HG03095 (cell line): ENCODE measurements at regions not wholly inside any gene's neighbourhood (a gene's known extent, or its start where the extent isn't known, plus 50 kb on each side); places are given as distances from the start of the nearest gene placed in this dataset.
A peak's percentile ranks its signal among the peaks of the same experiment; 100 is the strongest.

ENCODE experiments used
- ATAC-seq: cut with Tn5 transposase; IDR thresholded peaks from one replicate; pipeline ENCODE4 v1.9.1; 2021; ENCODE audit warnings: moderate library complexity; ENCODE audit not compliant: unreplicated experiment

DNA sequence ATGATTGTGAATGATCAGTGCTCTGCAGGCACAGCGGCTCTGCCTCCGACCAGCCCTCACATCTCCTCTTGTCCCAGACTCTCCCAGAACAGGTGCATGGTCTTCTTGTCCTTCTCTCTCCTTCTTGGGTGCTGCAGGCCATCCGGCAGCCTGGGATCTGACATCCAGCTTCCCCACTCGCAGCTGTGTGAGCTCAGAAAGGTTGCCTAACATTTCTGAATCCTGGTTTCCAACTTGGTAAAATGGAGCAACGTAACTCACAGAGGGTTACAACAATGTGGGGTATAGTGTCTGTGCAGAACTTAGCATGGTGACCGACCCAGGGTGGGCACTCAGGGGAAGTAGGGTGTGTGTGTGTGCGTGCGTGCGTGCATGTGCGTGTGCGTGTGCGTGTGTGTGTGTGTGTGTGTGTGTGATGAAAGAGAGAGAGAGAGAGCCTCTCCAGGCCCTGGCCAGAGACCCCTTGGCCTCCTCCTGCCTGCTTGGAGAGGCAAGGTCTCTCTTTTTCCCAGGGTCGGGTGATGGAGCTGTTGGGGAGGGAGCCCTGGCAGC, 110.1 kb downstream of the SNX5 start:
- no peak for ATAC-seq

DNA sequence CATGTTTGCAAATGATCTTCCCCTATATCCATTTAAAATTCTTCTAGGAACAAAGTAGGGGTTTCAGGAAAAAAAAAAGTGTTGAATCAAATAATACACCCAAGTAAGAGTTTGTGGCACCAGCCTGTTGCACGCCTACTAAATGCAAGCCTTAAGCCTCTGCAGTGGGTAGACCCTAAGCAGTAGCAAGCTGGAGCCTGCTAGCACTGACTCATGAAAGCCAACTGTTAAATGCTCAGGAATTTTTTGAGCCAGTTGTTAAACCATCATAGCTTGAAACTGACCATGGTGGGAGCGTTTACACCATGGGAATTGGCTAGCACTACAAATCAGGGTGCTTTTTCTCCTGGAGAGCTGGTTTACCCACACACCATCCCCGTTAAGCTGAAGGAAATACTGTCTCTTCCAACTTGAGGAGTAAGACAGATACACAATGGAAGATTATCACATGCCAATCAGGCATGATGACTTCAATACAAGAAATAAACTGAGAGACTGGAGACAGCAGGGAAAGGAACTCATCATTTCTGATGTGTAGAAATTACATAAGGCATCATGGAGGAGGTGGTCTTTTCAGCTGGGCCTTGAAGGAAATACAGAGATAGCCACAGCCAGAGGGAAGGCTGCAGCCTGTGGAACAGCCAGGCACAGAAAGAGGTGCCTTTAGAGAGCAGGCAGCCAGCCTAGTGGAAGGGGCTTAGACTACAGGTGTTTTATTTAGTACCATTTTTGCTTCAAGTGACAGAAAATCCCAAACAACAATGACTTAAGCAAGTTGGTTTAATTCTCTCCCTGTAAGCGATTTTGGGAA, 110.8 kb downstream of the SNX5 start:
- no peak for ATAC-seq

DNA sequence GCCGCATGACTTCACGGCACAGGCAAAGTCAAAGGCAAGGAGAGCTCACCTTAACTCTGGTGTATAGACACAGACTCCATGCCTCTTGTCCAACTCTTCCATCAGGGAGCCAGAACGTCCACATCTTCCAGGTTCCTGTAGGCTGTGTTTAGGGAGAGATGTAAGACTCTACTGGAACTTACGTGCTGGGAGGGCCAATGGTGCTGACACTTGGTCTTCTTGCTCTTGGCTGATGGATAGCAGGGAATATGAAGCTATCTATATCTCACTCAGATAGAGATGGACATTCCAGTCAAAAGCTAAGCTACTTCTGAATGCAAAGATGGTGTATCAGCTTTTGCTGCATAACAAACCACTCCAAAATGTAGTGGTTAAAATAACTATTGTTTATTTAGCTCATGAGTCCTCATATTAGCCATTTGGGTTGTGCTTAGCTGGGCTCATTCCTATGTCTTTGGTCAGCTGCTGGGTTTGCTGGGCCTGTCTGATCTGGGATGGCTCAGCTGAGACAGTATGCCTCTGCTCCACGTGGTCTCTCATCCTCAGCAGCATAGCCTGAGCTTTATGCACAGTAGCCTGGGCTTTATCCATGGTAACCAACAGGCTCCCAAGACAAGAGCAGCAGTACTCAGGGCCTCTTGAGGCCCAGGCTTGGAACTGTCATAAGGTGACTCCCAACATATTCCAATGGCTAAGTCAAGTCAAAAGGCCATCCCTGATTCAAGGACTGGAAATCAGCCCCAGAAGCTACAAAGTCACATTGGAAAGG, 111.6 kb downstream of the SNX5 start:
- no peak for ATAC-seq

DNA sequence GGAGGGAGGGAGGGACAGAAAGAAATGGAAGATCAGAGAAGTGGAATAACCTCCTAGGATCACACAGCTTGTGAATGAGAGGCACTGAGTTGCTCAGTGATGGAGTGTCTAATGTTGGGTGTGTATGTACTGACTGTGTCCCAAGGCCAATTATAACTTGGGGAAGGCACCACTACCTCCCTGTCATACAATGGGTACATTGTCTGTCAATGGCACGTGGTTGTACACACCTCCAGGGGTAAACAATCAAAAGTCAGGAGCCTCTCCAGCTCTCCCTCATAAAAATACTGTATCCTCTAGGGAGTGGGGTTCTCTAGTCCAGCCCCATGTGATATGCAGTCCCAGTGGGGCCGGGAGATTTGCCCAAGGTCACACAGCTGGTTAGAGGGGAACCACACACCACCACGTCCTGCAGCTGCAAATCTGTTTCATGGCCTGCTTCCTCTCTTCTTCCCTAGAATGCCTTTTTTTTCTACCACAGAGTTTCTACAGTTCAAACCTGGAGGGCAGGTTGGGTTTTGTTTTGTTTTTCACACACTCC, 112.5 kb downstream of the SNX5 start:
- peak; percentile 86 for ATAC-seq

DNA sequence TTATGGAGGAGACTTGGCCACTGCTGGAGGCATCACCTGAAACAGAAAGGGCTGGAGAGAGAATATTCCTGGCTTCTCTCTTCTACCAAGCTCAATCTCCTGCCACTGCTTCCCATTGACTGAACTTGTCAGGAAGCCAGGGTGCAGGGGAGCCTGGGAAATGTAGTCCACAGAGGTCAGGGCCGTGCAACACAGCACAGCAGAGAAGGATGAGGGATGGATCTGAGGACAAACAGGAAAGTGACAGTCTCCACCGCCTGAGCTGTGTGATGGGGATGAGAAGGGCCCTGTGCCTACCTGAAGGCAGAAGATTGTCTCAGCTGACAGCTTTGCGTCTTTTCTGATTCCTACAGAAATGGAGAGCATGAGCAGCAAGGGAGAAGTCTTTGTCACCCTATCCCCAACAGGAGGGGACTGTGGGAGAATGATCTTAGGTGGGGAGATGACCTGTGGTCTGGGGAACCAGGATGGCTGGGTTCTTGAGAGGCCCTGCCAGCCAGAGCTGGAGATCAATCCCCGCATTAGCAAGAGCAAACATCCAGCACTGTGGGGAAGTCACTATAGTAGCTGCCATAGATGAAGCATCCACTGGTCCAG, 114.2 kb downstream of the SNX5 start:
- no peak for ATAC-seq

DNA sequence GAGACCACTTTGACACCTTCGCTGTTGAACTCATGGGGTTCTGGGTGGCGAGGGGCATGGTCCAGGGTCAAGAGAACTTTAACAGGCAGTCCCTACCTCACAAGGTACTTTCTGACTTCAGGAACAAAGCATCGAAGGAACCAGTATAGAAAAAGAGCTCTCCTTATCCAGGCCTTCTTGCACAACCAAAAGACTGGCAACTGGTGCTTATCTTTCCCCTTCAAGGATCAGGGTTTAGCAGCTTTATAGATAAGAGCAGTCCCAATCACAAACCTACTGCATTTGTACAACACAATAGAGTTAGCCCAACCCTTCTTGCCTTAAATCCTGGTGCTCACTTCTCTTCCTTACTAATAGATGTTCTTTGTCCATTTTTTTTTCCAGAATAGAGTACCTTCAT, 116.3 kb downstream of the SNX5 start:
- ATAC-seq = no peak

DNA sequence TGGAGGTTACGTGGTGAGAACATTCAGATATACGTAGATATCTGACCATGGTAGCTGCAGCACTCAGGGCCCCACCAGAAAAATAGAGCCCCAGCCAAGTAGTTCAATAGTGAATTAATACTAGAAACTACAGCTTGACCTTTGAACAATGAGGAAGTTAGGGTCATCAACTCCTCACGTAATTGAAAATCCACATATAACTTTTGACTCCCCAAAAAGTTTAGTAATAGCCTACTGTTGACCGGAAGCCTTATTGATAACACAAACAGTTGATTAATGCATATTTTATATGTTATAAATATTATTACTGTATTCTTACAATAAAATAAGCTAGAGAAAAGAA, 117.9 kb downstream of the SNX5 start:
- ATAC-seq = no peak

DNA sequence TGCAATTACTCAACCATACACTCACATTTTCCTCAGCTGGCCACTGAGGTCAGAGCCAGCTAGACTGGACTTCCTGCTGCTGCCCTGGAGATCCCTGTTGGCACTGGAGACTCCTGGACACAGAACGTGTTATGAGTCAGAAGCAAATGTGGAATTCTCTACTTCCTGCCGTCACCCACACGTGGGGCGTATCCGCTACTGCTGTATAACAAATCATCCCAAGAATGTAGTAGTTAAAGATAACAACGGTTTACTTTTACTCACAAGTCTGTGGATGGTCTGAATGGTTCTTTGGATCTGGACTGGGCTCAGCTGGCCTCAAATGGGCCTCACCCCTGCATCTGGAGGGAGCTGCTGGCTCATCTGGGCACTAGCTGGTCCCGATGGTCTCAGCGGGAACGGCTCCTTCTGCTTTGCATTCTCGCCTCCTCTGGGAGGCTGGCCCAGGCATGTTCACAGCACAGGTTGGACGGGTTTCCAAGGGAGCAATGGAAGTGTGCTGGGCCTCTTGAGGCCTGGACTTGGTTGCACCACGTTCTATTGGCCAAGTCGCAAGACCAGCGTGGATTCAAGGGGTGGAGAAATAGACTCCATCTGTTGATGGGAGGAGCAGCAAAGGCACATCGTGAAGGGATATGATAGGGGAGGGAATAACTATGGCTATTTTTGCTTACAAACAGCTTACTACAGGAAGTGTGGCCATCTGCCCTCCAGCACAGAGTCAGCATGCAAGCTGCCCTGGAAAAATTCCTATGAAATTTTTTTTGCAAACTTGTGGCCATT, 118.5 kb downstream of the SNX5 start:
- no peak for ATAC-seq

DNA sequence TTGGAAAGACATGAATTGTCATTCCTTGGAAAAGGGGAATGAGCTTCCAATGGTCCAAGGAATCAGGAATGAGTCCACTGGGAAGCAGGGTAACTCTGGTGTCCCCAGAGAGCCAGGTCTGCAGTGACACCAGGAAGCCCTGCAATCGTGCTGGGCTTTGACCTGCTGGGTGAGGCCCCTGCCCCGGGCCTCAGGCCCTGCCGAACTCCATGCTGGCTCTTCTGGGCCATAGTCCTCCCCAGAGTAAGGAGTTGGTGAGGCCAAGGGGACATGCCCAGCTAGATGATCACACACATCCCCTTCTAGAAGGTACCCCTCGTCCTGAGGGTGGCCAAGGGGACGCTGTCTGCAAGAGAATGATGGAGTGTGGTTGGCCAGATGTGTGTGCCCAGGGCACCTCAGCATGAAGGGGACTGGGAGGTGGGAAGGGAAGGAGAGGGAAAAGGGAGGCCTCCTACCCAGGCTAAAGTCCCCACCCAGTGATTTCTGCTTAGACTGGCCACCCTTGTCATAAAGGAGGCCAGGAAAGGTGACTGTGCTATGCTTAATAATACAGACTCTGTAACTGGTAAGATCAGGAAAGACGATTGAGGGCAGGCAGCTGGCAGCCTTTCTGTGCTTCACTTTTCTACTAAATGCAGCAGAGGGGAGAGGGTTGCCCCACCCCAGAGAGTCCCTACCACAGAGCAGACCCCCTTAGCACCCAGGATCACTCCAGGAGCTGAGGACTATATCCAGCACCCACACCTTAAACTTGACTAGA, 119.3 kb downstream of the SNX5 start:
- no peak for ATAC-seq

DNA sequence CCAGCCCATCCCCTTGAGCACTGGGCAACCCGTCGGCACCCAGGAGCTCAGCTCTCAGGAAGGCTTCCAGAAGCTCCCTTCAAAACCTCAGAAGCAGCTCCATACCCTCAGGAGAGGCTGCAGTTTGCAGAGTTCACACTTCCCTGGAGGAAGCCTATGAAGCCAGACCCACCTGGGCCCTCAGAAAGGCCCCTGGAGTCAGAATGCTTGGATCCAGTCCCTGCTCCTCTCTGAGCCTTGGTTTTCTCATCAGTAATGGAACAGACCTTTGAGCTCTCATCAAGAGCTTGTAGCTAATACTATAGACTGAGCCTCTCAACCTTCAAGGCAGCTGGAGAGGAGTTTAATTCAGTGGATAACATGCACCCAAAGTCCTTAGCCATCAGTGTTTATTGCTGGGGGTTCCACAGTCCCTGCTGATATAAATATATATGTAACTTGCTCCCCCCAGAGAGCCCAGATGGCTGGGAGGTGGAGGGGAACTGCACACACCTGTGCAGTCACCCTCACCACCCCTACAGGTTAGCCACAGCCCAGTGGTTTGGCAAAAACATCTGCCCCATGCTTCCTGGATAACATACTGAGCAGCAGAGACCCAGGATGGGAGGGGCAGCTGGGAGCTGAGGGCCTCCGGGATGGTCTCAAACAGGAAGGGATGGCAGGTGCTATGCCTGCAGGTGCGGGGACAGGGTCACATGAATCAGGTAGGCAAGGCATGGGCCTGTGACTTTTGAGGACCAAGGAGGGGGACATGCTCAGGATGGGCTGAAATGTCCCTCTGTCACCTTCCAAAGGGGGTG, 120.1 kb downstream of the SNX5 start:
- ATAC-seq = no peak

DNA sequence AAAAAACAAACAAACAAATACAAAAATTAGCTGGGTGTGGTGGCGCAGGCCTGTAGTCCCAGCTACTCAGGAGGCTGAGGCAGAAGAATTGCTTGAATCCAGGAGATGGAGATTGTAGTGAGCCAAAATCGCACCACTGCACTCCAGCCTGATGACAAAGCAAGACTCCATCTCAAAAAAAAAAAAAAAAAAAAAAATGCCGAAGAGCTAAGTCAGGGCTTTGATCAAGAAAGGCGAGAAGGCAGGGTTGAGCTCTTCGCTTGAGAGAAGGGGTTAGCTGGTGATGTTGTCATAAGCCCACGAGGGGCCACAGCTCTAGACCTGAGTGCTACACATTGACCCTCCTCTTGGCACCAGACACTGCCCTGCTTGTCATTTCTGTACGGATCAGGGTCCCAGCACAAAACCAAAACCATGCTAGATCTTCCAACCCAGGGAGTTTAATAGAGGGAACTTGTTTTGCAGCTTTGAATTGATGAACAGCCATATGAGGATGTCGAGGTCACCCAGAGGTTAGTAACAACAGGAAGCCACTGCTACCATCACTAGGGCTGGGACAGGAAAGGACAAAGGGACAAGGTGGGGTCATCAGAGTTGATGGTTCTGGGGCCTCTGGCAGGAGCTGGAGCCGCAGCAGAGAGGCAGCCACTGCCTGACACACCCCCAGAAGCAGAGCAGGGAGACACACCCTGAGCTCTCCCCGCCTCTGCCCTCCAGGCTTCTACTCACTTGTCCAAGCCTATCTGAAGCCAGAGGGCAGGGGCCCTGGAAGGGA, 122.7 kb downstream of the SNX5 start:
- no peak for ATAC-seq

DNA sequence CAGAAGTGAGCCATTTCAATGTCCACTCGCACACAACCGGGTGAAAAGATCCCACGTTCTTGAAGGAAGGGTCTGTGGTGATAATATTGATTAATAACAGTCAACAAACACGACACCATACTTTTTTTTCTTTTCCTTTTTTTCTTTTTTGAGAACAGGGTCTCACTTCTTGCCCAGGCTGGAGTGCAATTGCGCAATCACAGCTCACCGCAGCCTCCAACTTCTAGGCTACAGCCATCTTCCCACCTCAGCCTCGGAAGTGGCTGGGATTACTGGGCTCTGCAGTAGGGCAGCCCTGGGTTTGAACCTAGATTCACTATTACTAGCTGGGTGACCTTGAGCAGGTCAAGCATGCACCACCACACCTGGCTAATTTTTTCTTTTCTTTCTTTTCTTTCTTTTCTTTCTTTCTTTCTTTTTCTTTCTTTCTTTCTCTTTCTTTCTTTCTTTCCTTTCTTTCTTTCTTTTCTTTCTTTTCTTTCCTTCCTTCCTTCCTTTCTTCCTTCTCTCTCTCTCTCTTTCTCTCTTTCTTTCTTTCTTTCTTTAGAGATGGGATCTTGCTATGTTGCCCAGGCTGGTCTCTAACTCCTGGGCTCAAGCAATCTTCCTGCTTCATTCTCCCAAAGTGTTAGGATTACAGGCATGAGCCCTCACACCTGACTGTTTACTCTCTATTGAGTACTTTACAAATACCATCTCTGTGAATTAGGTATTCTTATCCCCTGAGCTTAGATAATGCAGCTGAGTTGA, 123.9 kb downstream of the SNX5 start:
- ATAC-seq = no peak

DNA sequence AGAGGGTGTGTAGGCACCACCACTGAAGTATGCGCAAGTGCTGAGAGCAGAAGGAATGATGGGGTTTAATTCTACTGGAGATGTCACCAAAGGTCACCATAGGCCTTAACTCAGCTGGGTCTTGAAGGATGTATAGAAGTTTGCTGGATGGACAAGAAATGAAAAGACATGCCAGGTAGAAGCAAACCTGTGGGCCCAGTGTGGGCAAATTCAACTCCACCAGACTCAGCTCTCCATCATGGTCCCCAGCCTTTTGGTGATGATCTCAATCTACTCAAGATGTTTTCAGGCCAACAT, 124.5 kb downstream of the SNX5 start:
- no peak for ATAC-seq

DNA sequence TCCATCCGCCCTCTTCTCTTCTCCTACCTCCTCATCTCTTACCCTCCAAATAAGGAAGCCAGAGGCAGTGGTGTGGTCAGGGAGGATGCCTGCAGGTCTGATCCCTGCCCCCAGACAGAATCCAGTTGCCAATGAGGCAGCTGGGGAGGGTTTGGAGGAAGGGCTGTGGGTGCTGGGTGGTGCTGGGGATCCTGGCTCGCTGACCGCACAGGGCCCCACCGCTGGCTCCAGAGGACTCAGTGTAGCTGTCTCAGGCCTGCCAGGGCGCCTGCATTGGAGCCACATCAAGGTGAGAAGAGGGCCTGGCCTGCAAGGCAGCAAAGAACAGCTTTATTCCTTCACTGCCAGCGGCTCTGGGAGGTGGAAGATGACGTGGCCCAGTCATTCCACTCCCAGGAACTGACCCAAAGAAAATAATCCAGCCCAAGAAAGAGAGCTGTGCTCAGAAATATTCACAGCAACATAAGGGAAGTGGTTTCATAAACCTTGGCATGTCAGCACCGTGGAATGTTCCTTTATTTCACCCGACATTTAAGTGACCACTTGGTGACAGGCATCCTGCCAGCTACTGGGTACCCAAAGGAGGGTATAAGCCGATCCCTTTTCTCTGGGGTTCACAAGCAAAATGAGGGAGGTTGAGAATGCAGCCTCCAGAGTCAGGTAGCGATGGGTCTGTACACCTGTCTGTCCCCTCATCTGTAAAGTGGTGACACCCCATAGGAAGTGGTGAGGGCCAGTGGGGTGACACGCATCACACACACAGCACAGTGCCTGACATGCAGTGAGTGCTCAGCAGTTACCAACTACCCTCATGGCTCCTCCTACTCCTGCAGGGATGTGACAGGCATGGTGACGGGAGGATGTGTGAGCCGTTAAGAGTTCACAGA, 125.1 kb downstream of the SNX5 start:
- ATAC-seq = no peak

DNA sequence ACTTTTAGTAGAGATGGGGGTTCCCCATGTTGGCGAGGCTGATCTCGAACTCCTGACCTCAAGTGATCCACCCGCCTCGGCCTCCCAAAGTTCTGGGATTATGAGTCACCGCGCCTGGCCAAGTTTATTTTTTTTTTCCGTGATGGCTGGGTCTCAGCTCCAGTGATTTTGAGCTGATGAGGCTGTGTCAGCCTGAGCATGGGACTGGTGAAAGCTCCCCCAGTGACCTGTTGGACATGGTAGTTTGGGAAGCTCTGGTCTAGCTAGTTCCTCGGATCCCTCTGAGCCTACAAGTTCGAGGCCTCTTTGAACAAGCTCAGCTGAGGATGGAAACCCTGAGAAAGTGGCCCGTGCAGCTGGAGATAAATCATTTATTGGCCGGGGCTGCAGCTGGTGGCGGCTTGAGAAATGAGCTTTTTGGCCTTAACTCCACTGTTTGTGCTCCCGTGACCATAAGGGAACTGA, 126.8 kb downstream of the SNX5 start:
- ATAC-seq = no peak

DNA sequence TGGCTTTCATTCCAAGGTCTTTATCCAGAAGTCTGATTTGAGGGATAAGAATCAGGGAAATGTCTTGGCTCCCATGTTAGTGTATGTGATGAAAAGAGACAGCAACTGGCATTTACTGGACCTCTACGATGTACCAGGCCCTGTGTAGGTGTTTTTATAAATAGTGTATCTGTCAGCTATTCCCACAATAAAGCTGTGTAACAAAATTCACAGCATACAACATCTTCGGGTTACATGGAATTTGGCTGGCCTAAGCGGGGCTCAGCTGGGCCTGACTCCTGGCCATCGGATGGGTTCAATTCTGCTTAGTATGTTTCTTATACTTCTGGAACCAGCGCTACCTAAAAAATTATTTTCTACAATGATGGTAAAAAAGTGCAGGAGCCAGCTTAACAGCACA, 128.2 kb downstream of the SNX5 start:
- no peak for ATAC-seq

DNA sequence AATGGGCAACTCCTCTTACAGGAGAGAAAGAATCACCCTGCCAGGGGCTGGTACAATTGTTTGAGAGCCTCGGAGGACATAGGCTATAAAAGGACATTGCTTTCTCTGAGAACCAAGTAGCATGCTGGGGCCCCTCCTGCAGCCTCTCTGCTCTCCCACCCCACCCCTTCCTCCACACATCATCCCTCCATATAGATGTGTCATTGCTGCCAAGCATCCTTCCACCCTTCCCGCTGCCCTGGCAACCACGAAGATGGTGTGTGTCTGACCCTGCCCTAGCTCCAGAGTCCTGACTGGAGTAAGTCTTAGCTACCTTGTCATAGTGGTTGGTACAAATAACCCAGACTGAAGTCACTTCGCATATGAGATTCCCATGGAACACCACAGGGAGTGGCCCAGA, 129.7 kb downstream of the SNX5 start:
- ATAC-seq = no peak
